GM13976 (cell line): ENCODE measurements at regions not wholly inside any gene's neighbourhood (a gene's known extent, or its start where the extent isn't known, plus 50 kb on each side); places are given as distances from the start of the nearest gene placed in this dataset.

Experiments
- DNase-seq: peaks from one replicate; pipeline ENCODE4 v3.0.0; 2012; ENCODE audit warnings: low spot score
- CTCF ChIP-seq: IDR thresholded peaks from 2 replicates; pipeline ENCODE4 v1.5.1; 2012; ENCODE audit warnings: borderline replicate concordance, mild to moderate bottlenecking; ENCODE audit not compliant: insufficient read depth; ENCODE audit errors: extremely low read depth, missing control alignments, control extremely low read depth
- in situ Hi-C: fragments of 300-500 bp; cut with MboI; formaldehyde crosslinking; loops from one replicate; pipeline ENCODE4 v1.12.0; 2022; ENCODE audit warnings: low sequenced_read_pairs, mixed read lengths, inconsistent platforms; ENCODE audit not compliant: unreplicated experiment

GRCh38 chr4:30518211-30518610 is 202.0 kb upstream of the PCDH7 start:
- no peak for DNase-seq
- in situ Hi-C loops, result no loop called here
- no peak for TF ChIP-seq CTCF

GRCh38 chr4:30525662-30526315 is 194.4 kb upstream of the PCDH7 start:
- in situ Hi-C loops, result no loop called here
- TF ChIP-seq CTCF, result no peak
- DNase-seq, result no peak

GRCh38 chr4:30535255-30535654 is 184.9 kb upstream of the PCDH7 start:
- in situ Hi-C loops, result no loop called here
- DNase-seq, result no peak
- no peak for TF ChIP-seq CTCF

- in situ Hi-C loops, result no loop called here
- DNase-seq, result no peak
- TF ChIP-seq CTCF, result no peak
These were observed 183.9 kb upstream of the PCDH7 start for GRCh38 chr4:30536231-30536630.

GRCh38 chr4:30537456-30537855 is 182.7 kb upstream of the PCDH7 start:
- in situ Hi-C loops, result no loop called here
- TF ChIP-seq CTCF, result no peak
- no peak for DNase-seq

- DNase-seq, result no peak
- TF ChIP-seq CTCF, result no peak
- in situ Hi-C loops, result no loop called here
These were observed 181.4 kb upstream of the PCDH7 start for GRCh38 chr4:30538794-30539193.
